Activated CD4-positive, alpha-beta T cell treated with anti-CD3 and anti-CD28 coated beads, Interleukin-2, amount 10 ng/mL, durations not matched to agents 7 days and 5 days (primary cell): ENCODE measurements at regions not wholly inside any gene's neighbourhood (a gene's known extent, or its start where the extent isn't known, plus 50 kb on each side); places are given as distances from the start of the nearest gene placed in this dataset.
A peak's percentile ranks its signal among the peaks of the same experiment; 100 is the strongest.

Source experiments
- CTCF ChIA-PET: fragments of 350-600 bp; sonication (Branson Sonifier 250); formaldehyde crosslinking; loops from one replicate; lab custom pipeline; 2021; ENCODE audit warnings: antibody characterized with exemption; lab: Charles Lee
- POLR2A ChIA-PET: fragments of 350-600 bp; sonication (Branson Sonifier 250); formaldehyde crosslinking; loops from one replicate; lab custom pipeline; 2021; ENCODE audit warnings: antibody characterized with exemption; lab: Charles Lee
- DNase-seq: peaks from one replicate; pipeline ENCODE4 v3.0.0-alpha.2; 2020
- H3K27ac Mint-ChIP-seq: one replicate; pipeline ENCODE4 v1.8.0; 2021; ENCODE audit warnings: mild to moderate bottlenecking, moderate library complexity, mixed read lengths
- H3K27me3 Mint-ChIP-seq: one replicate; pipeline ENCODE4 v1.8.0; 2021; ENCODE audit warnings: mixed read lengths
- H3K36me3 Mint-ChIP-seq: one replicate; pipeline ENCODE4 v1.8.0; 2021; ENCODE audit warnings: low read depth, mixed read lengths
- H3K4me1 Mint-ChIP-seq: one replicate; pipeline ENCODE4 v1.8.0; 2021; ENCODE audit warnings: mixed read lengths
- H3K4me3 Mint-ChIP-seq: one replicate; pipeline ENCODE4 v1.8.0; 2021; ENCODE audit warnings: mild to moderate bottlenecking, moderate library complexity, mixed read lengths
- H3K9me3 Mint-ChIP-seq: one replicate; pipeline ENCODE4 v1.8.0; 2021; ENCODE audit warnings: mixed read lengths

- no peak for DNase-seq
- H3K4me1 Mint-ChIP-seq, result peaks cover 5% of the 10 kb centered on the region
Measured at GRCh38 chr18:10319914-10320600, 134.4 kb upstream of the APCDD1 start.

DNA sequence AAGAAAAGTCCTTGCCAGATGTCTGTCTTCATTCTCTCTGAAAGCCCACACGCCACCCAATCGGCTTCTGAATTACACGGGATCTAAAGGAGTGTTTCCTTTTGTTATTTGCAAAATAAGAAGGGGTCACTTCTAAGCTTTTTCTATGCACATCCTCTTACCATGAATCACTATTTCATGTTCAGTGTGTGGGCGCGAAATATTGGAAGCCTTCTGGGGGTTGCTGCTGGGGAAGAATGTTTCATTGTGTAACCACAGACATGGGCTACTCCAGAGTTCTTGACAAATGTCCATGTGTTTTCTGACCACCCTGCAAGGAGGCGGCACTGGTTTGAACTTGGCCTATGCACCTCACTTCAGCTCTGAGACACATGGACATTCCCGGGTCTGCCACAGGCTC lies 133.6 kb upstream of the APCDD1 start:
- CTCF ChIA-PET, result interaction anchor here (0.6 kb wide), 1 partner anchor 223 kb away, joined by 3 read pairs; no protein-coding TSS in a partner anchor
- Mint-ChIP-seq H3K9me3 (no peaks in the 10 kb centered on the region), H3K36me3 (no peaks in the 10 kb centered on the region), H3K4me3 (no peak overlapping the region), H3K4me1 (peaks cover 5% of the 10 kb centered on the region), H3K27ac (no peak overlapping the region), H3K27me3 (peaks cover 6% of the 10 kb centered on the region)
- no peak for DNase-seq
- POLR2A ChIA-PET, result no interaction called here

More at GRCh38 chr18:10319914-10320600, 134.4 kb upstream of the APCDD1 start:
- Mint-ChIP-seq H3K36me3 (no peaks in the 10 kb centered on the region), H3K27ac (peak overlapping the region; percentile 3), H3K9me3 (no peaks in the 10 kb centered on the region), H3K27me3 (peaks cover 6% of the 10 kb centered on the region), H3K4me3 (no peak overlapping the region)
- POLR2A ChIA-PET, result no interaction called here
- CTCF ChIA-PET, result no interaction called here

DNA sequence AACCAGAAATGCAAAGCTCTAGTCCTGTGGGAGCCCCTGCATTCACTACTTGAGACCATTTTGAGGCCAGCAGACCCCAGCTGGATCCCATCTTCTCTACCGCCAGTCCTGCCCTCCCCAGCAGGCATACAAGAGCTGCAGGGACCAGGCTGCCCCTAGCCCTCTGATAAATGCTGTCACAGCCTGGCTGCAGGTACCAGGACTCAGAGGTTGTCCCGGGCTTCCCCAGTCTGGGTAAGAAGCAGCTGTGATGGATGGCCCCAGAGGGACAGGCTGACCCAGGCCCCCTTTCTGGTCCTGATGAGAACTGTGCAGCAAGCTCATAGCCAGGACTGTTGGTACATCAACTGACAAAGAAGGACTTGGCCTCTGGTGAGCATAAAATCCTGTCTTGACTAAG lies 132.9 kb upstream of the APCDD1 start:
- Mint-ChIP-seq H3K9me3 (no peaks in the 10 kb centered on the region), H3K27ac (no peak overlapping the region), H3K4me3 (no peak overlapping the region), H3K36me3 (no peaks in the 10 kb centered on the region), H3K4me1 (peaks cover 5% of the 10 kb centered on the region), H3K27me3 (peaks cover 8% of the 10 kb centered on the region)
- ChIA-PET POLR2A (no interaction called here), CTCF (no interaction called here)
- no peak for DNase-seq

GRCh38 chr18:10322004-10322403 lies 132.4 kb upstream of the APCDD1 start:
- H3K27ac Mint-ChIP-seq, result peak overlapping the region; percentile 56
- CTCF ChIA-PET, result no interaction called here
- no peaks in the 10 kb centered on the region for H3K36me3 Mint-ChIP-seq
- no peak overlapping the region for H3K4me3 Mint-ChIP-seq
- POLR2A ChIA-PET, result no interaction called here
- peaks cover 5% of the 10 kb centered on the region for H3K4me1 Mint-ChIP-seq
- H3K27me3 Mint-ChIP-seq, result peaks cover 8% of the 10 kb centered on the region
- no peaks in the 10 kb centered on the region for H3K9me3 Mint-ChIP-seq
- DNase-seq, result no peak

DNA sequence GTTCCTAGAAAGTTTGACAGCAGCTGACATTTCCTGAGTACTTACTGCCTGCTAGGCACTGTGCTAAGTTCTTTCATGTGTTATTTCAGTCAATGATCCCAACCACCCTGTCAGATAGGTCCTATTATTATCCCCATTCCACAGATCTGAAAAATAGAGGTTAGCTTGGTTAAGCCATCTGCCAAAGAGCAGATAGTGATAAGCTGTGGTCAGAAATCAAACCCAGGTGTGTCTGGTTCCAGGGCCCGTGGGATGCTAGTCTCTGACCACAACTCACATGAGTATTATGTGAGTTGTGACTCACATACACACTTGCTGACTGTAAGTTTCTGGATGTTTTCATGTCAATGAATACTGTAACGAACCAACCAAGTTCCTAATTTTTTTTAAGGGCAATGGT lies 132.0 kb upstream of the APCDD1 start:
- Mint-ChIP-seq H3K9me3 (no peaks in the 10 kb centered on the region), H3K4me3 (no peak overlapping the region), H3K36me3 (no peaks in the 10 kb centered on the region), H3K27me3 (peaks cover 10% of the 10 kb centered on the region), H3K4me1 (peaks cover 5% of the 10 kb centered on the region), H3K27ac (no peak overlapping the region)
- CTCF ChIA-PET, result no interaction called here
- POLR2A ChIA-PET, result no interaction called here
- no peak for DNase-seq

DNA sequence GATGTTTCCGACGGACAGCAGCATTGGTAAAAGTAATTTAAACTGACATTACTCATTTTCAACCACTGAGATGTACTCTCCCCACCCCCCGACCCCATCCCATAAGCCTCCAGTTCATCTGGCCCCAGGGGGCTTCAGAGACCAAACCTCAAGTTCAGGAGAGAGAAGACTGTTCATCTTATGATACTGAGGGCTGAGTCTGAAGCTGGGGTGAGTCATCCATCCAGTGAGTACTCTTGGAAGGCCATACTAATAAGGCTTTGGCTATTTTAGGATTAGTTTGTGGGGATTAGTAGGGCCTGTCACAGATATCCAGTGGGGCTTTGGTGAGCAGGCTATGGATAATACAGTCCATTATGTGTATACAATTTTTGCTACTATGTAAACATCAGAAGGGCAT lies 125.3 kb upstream of the APCDD1 start:
- H3K4me1 Mint-ChIP-seq, result no peaks in the 10 kb centered on the region
- ChIA-PET CTCF (interaction anchor here (0.6 kb wide), 1 partner anchor 347 kb away, joined by 3 read pairs; no protein-coding TSS in a partner anchor), POLR2A (no interaction called here)
- H3K27me3 Mint-ChIP-seq, result peaks cover 4% of the 10 kb centered on the region
- H3K27ac Mint-ChIP-seq, result no peak overlapping the region
- DNase-seq, result no peak
- no peaks in the 10 kb centered on the region for H3K9me3 Mint-ChIP-seq
- H3K4me3 Mint-ChIP-seq, result no peak overlapping the region
- no peaks in the 10 kb centered on the region for H3K36me3 Mint-ChIP-seq

- Mint-ChIP-seq H3K36me3 (no peaks in the 10 kb centered on the region), H3K27ac (no peak overlapping the region), H3K4me1 (no peaks in the 10 kb centered on the region), H3K9me3 (no peaks in the 10 kb centered on the region), H3K4me3 (no peak overlapping the region), H3K27me3 (peaks cover 4% of the 10 kb centered on the region)
- ChIA-PET CTCF (no interaction called here), POLR2A (no interaction called here)
- DNase-seq, result no peak
Measured at GRCh38 chr18:10330428-10330827, 124.0 kb upstream of the APCDD1 start.

- Mint-ChIP-seq H3K4me3 (no peak overlapping the region), H3K27ac (no peak overlapping the region), H3K36me3 (no peaks in the 10 kb centered on the region), H3K9me3 (no peaks in the 10 kb centered on the region), H3K27me3 (no peaks in the 10 kb centered on the region), H3K4me1 (no peaks in the 10 kb centered on the region)
- CTCF ChIA-PET, result no interaction called here
- DNase-seq, result no peak
- POLR2A ChIA-PET, result no interaction called here
Measured at GRCh38 chr18:10332452-10332851, 122.0 kb upstream of the APCDD1 start.

GRCh38 chr18:10336749-10337350 lies 117.6 kb upstream of the APCDD1 start:
- Mint-ChIP-seq H3K4me1 (no peaks in the 10 kb centered on the region), H3K27me3 (no peaks in the 10 kb centered on the region), H3K36me3 (no peaks in the 10 kb centered on the region), H3K27ac (no peak overlapping the region), H3K4me3 (no peak overlapping the region), H3K9me3 (no peaks in the 10 kb centered on the region)
- CTCF ChIA-PET, result no interaction called here
- POLR2A ChIA-PET, result no interaction called here
- no peak for DNase-seq

- CTCF ChIA-PET, result no interaction called here
- no peak overlapping the region for H3K27ac Mint-ChIP-seq
Measured at GRCh38 chr18:10340821-10341220, 113.6 kb upstream of the APCDD1 start.

DNA sequence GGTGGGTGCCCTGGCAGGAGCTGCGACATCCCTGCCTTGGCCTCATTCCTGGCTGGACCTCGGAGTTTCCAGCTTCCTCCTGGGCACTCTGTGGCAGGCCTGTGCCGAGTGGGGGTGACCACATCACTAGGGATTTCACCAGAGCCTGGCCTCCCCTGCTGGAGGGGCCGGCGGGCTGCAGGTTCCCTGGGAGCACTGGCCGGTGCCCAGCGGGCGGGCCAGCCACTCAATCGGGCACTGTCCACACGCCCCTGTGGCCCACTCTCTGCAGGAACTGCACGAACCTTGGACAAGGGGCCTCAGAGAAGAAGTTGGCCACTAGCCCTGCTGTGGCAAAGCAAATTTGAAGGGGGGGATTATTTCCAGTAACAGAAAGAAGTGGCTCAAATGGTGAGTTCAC lies 110.7 kb upstream of the APCDD1 start:
- no peaks in the 10 kb centered on the region for H3K9me3 Mint-ChIP-seq
- no peak overlapping the region for H3K4me3 Mint-ChIP-seq
- CTCF ChIA-PET, result no interaction called here
- no peak overlapping the region for H3K27ac Mint-ChIP-seq
- no peaks in the 10 kb centered on the region for H3K36me3 Mint-ChIP-seq
- DNase-seq, result no peak
- H3K27me3 Mint-ChIP-seq, result no peaks in the 10 kb centered on the region
- H3K4me1 Mint-ChIP-seq, result no peaks in the 10 kb centered on the region
- POLR2A ChIA-PET, result no interaction called here

More at GRCh38 chr18:10340821-10341220, 113.6 kb upstream of the APCDD1 start:
- Mint-ChIP-seq H3K4me1 (no peaks in the 10 kb centered on the region), H3K9me3 (no peaks in the 10 kb centered on the region), H3K36me3 (no peaks in the 10 kb centered on the region), H3K27me3 (no peaks in the 10 kb centered on the region), H3K4me3 (no peak overlapping the region)
- POLR2A ChIA-PET, result no interaction called here
- no peak for DNase-seq

GRCh38 chr18:10346749-10347415 lies 107.6 kb upstream of the APCDD1 start:
- ChIA-PET CTCF (no interaction called here), POLR2A (no interaction called here)
- DNase-seq, result no peak
- Mint-ChIP-seq H3K36me3 (no peaks in the 10 kb centered on the region), H3K9me3 (no peaks in the 10 kb centered on the region), H3K4me1 (no peaks in the 10 kb centered on the region), H3K4me3 (no peak overlapping the region), H3K27ac (no peak overlapping the region), H3K27me3 (no peaks in the 10 kb centered on the region)

- POLR2A ChIA-PET, result no interaction called here
- no peaks in the 10 kb centered on the region for H3K9me3 Mint-ChIP-seq
Measured at GRCh38 chr18:10349561-10349960, 104.9 kb upstream of the APCDD1 start.

More at GRCh38 chr18:10349561-10349960, 104.9 kb upstream of the APCDD1 start:
- no peaks in the 10 kb centered on the region for H3K27me3 Mint-ChIP-seq
- H3K27ac Mint-ChIP-seq, result no peak overlapping the region
- no peak for DNase-seq
- H3K4me1 Mint-ChIP-seq, result no peaks in the 10 kb centered on the region
- H3K4me3 Mint-ChIP-seq, result no peak overlapping the region
- no peaks in the 10 kb centered on the region for H3K36me3 Mint-ChIP-seq
- CTCF ChIA-PET, result no interaction called here
